Breast epithelium (tissue), 3 donors: ENCODE measurements at regions not wholly inside any gene's neighbourhood (a gene's known extent, or its start where the extent isn't known, plus 50 kb on each side); places are given as distances from the start of the nearest gene placed in this dataset.

Experiments used
- CTCF ChIP-seq, 3 donors: fragments of 450-650 bp; IDR thresholded peaks; one replicate each; pipeline ENCODE4 v1.5.1; 2016 to 2017; ENCODE audit warnings: antibody characterized with exemption in 3 of 3, mild to moderate bottlenecking in 3 of 3, moderate library complexity in 3 of 3
- POLR2AphosphoS5 ChIP-seq, 3 donors: sonication (generic); formaldehyde crosslinking; IDR thresholded peaks; one replicate each; pipeline ENCODE4 v1.6.1; 2017; ENCODE audit warnings: antibody characterized with exemption in 3 of 3

- no peak for TF ChIP-seq CTCF (IDR thresholded peaks at IDR 0.05)
- no peak for TF ChIP-seq POLR2AphosphoS5 (IDR thresholded peaks at IDR 0.05)
These were observed 282.2 kb downstream of the CYRIA start for GRCh38 chr2:16383411-16383810.
